MM.1S (cell line): ENCODE measurements at regions not wholly inside any gene's neighbourhood (a gene's known extent, or its start where the extent isn't known, plus 50 kb on each side); places are given as distances from the start of the nearest gene placed in this dataset.

ENCODE experiments used
- CTCF ChIP-seq: fragments of 300-600 bp; sonication (generic); IDR thresholded peaks from 2 replicates; pipeline ENCODE4 v1.5.1; 2016; ENCODE audit warnings: antibody characterized with exemption, low read length, mixed read lengths
- EZH2 ChIP-seq: fragments of 300-600 bp; sonication (generic); optimal IDR thresholded peaks from 2 replicates; pipeline ENCODE3; 2017; ENCODE audit warnings: low read depth, mild to moderate bottlenecking, antibody characterized with exemption, low read length, mixed read lengths

DNA sequence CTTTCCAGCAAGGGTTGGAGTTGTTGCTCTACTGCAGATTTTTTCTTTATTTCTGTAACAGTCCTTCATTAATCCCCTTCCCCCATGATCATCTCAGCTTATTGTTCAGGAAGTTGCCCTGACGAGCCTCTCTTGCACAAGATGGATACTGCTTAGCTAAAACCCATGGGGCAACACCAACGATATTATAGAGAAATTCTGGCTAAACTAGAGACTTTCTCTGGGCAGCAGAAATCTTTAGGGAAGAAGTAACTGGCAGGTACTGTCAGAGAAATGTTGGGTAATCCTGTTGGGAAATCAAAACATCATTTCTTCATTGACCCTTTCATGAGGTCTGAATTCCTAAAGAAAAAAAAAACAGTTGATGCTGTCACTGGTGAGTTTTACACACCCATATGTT lies 921.3 kb downstream of the NLGN4X start:
- no peak for TF ChIP-seq EZH2
- TF ChIP-seq CTCF = no peak
